ENCODE measurements at regions not wholly inside any gene's neighbourhood (a gene's known extent, or its start where the extent isn't known, plus 50 kb on each side); places are given as distances from the start of the nearest gene placed in this dataset.

DNA sequence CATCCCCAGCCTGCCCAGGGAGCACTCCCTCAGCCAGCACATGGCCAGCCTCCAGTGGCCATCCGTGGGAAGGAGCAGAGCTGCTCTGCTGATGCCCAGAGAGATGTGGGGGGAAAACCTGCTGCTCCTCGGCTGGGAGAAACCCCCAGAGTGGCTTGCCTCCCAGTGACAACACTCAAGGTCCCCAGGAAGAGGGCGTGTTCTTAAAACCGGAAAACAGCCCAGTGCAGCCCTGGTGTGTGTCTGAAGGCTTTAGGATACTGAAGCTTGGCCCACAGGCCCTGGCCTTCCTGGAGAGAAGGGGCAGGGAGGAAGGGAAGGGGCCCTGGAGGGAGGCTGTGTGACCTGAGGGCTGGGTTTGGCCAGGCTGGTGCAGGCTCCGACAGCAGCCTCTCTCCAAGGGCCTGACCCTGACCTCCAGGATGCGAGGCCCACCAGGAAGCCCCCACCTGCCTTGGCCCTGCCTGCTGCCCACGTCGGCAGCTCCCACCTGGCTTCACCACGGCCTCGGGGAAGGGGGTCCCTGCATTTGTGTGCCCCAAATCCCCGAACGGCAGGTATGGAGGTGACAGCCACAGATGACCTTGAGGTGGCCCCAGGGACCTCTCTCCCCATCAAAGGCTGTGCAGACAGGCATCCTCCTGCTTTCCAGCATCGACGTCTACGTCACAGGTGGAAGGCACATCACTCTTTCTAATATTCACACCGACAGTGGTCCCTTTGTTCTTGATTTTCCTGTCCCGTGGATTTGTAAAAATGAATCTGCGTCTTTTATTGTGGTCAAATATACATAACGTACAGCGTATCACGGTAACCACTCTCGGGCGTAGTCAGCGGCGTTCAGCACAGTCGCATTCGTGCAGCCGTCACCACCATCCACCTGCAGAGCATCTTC, 190.0 kb upstream of the C14orf180 start:
- H3K4me3 ChIP-seq, result no peak overlapping the region
- DNase-seq (peak in 1 of 3 donors; percentile 48), ATAC-seq (no peak)
- TF ChIP-seq, protein P1, sequence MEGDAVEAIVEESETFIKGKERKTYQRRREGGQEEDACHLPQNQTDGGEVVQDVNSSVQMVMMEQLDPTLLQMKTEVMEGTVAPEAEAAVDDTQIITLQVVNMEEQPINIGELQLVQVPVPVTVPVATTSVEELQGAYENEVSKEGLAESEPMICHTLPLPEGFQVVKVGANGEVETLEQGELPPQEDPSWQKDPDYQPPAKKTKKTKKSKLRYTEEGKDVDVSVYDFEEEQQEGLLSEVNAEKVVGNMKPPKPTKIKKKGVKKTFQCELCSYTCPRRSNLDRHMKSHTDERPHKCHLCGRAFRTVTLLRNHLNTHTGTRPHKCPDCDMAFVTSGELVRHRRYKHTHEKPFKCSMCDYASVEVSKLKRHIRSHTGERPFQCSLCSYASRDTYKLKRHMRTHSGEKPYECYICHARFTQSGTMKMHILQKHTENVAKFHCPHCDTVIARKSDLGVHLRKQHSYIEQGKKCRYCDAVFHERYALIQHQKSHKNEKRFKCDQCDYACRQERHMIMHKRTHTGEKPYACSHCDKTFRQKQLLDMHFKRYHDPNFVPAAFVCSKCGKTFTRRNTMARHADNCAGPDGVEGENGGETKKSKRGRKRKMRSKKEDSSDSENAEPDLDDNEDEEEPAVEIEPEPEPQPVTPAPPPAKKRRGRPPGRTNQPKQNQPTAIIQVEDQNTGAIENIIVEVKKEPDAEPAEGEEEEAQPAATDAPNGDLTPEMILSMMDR (IDR thresholded peaks at IDR 0.05), result no peak
- no peaks in the 10 kb centered on the region for H3K9me3 ChIP-seq
- H3K4me1 ChIP-seq (ENCODE audit: low read depth), result no peaks in the 10 kb centered on the region
- intact Hi-C loops (cut with DNase I, micrococcal nuclease), result no loop called here
- no peaks in the 10 kb centered on the region for H3K36me3 ChIP-seq (ENCODE audit: low read depth)

DNA sequence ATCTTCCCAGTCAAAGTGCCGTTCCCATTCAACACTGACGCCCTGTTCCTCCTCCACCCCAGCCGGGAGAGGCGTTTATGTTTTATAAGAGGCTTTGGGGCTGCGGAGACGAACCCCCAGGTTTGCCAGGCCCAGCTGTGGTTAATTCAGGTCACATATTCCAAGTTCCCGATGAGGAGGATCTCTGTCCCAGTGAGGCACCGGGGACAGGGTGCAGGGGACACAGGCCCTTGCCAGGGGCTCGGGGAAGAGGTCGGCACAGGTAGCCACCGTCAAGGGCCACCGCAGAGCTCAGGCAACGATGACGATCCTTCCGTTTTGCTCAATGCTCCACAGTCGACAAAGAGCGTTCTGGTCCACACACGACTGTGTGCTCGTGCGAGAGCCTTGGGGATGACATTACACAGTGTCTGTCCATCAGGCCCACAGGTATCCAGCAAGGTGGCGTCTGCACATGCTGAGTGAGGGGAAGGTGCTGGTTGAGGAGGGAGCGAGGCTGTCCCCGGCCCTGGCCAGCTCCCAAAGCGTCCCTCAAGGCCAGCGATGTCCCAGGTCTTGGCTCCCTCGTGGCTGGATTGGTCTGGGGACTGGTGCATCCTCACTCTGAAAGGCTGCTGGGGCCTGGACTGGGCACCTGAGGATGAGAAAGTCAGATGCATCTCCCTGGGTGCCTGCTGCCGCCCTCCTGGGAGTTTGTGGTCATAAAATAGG, 189.2 kb upstream of the C14orf180 start:
- no peaks in the 10 kb centered on the region for H3K9me3 ChIP-seq
- no peak for ATAC-seq
- no peak overlapping the region for H3K4me3 ChIP-seq
- no peaks in the 10 kb centered on the region for H3K36me3 ChIP-seq (ENCODE audit: low read depth)
- intact Hi-C loops (cut with DNase I, micrococcal nuclease), result no loop called here
- no peaks in the 10 kb centered on the region for H3K4me1 ChIP-seq (ENCODE audit: low read depth)
- no peak for DNase-seq
- TF ChIP-seq, protein P1 (IDR thresholded peaks at IDR 0.05), result no peak

DNA sequence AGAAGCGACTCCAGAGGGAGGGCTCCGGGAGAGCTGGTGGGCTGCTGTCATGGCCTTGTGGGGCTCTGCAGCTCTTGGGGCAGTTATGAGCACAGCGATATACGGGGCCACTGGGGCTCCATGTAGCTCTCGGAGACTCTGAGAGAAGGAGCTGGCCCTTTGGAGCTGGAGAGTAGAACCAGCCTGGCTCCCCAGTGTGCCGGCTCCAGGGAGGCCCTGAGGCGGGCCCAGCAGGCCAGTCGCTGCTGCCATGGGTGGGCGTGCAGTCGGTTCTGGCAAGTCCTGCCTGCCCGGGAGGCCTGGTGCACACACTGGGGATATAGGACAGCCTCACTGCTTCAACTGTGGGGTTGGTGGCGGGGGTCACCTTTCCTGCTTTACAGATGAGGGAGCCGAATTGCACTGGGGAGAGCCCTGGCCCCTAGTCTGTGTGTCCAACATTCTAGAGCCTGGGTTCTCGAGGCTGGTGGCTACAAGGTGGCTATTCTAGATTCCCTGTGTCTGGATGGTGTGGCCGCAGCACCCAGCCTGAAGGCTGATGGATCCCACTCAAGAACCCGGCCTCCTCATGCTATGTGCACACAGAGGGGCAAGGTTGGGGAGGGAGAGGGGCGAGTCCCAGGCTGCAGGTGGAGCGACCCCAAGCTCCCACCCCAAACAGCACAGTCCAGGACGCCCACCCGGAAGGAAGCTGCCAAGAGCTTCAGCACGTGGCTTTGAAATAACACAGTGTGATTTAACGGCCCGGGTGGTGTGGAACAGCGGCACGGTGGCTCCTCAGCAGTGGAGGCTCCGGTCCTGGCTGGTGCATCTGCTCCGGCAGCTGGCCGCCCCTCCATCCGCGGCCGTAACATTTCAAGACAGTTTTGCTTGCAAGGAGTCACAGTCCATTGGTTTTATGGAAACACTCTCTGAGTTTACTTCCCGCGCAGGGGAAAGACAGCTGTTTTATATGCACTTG, 188.3 kb upstream of the C14orf180 start:
- TF ChIP-seq, protein P1 (IDR thresholded peaks at IDR 0.05), result no peak
- Histone ChIP-seq H3K36me3 (ENCODE audit: low read depth) (no peaks in the 10 kb centered on the region), H3K9me3 (no peaks in the 10 kb centered on the region), H3K4me3 (no peak overlapping the region), H3K4me1 (ENCODE audit: low read depth) (no peaks in the 10 kb centered on the region)
- DNase-seq (no peak), ATAC-seq (no peak)
- intact Hi-C loops (cut with DNase I, micrococcal nuclease), result no loop called here

DNA sequence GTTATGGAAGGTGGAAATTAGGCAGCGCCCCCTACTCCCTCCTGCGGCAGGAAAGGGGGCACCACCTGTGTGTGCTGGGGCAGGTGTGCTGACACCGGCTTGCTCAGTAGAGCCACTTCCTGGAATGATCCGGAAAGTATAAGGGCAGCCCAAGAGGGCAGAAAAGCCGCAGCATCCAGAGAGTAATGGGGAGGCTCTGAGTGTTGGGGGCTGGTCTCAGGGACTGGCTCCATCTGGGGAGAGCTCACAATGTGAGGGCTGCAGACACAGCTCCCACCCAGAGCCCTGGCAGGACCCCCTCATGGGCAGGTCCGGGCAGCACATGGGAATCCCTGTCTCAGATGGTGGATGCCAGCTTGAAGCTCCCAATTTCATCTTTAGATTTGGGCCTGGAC, 187.6 kb upstream of the C14orf180 start:
- H3K4me3 ChIP-seq, result no peak overlapping the region
- TF ChIP-seq, protein P1 (IDR thresholded peaks at IDR 0.05), result no peak
- intact Hi-C loops (cut with DNase I, micrococcal nuclease), result no loop called here
- H3K4me1 ChIP-seq (ENCODE audit: low read depth), result no peaks in the 10 kb centered on the region
- DNase-seq (no peak), ATAC-seq (no peak)
- H3K9me3 ChIP-seq, result no peaks in the 10 kb centered on the region
- no peaks in the 10 kb centered on the region for H3K36me3 ChIP-seq (ENCODE audit: low read depth)

All from mucosa of descending colon (tissue), 3 donors.